DOHH2 (cell line): ENCODE measurements at regions not wholly inside any gene's neighbourhood (a gene's known extent, or its start where the extent isn't known, plus 50 kb on each side); places are given as distances from the start of the nearest gene placed in this dataset.

ENCODE experiments used
- EZH2phosphoT487 ChIP-seq: fragments of 200-600 bp; sonication (generic); IDR thresholded peaks from 2 replicates; pipeline ENCODE4 v1.6.1; 2017; ENCODE audit warnings: borderline replicate concordance, mild to moderate bottlenecking, antibody characterized with exemption, low read length, moderate library complexity, mixed read lengths
- TF ChIP-seq, protein P1 (sequence below): fragments of 200-600 bp; sonication (generic); IDR thresholded peaks from one replicate; pipeline ENCODE4 v1.5.1; 2014; ENCODE audit warnings: antibody characterized with exemption, mild to moderate bottlenecking, low read depth, low read length; ENCODE audit not compliant: poor library complexity, severe bottlenecking

GRCh38 chr5:176748967-176749935, 61.1 kb upstream of the UNC5A start:
- TF ChIP-seq, protein P1, sequence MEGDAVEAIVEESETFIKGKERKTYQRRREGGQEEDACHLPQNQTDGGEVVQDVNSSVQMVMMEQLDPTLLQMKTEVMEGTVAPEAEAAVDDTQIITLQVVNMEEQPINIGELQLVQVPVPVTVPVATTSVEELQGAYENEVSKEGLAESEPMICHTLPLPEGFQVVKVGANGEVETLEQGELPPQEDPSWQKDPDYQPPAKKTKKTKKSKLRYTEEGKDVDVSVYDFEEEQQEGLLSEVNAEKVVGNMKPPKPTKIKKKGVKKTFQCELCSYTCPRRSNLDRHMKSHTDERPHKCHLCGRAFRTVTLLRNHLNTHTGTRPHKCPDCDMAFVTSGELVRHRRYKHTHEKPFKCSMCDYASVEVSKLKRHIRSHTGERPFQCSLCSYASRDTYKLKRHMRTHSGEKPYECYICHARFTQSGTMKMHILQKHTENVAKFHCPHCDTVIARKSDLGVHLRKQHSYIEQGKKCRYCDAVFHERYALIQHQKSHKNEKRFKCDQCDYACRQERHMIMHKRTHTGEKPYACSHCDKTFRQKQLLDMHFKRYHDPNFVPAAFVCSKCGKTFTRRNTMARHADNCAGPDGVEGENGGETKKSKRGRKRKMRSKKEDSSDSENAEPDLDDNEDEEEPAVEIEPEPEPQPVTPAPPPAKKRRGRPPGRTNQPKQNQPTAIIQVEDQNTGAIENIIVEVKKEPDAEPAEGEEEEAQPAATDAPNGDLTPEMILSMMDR = no peak
- TF ChIP-seq EZH2phosphoT487 = no peak
